GM23248 (cell line): ENCODE measurements at regions not wholly inside any gene's neighbourhood (a gene's known extent, or its start where the extent isn't known, plus 50 kb on each side); places are given as distances from the start of the nearest gene placed in this dataset.

ENCODE experiments used
- EZH2 ChIP-seq: fragments of 200-600 bp; sonication (generic); IDR thresholded peaks from 2 replicates; pipeline ENCODE4 v1.6.1; 2018; ENCODE audit warnings: antibody characterized with exemption, mild to moderate bottlenecking; ENCODE audit not compliant: insufficient read depth, poor library complexity, severe bottlenecking
- EZH2phosphoT487 ChIP-seq: fragments of 200-600 bp; sonication (generic); IDR thresholded peaks from 2 replicates; pipeline ENCODE4 v1.6.1; 2018; ENCODE audit warnings: antibody characterized with exemption, moderate library complexity, mild to moderate bottlenecking, low read depth; ENCODE audit not compliant: insufficient read depth

DNA sequence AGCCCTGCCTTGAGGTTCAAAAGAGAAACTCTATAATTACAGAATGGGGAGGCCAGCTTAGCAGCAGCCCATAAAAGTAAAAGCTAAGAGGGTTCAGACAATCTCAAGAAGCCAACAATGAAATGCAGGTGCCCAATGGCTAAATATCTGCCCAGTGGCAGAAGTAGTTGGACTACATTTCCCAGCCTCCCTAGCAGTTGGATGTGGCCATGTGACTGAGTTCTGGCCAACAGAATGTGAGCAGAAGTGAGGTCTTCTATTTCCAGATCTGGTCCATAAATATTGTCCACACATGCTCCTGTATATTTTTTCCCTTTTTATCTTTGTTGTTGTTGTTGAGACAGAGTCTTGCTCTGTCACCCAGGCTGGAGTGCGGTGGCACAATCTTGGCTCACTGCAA lies 127.9 kb upstream of the NHS start:
- TF ChIP-seq EZH2 = no peak
- TF ChIP-seq EZH2phosphoT487 = no peak
